Activated effector memory CD4-positive, alpha-beta T cell treated with Interleukin-2 at 50 U/mL for 16 hours (primary cell): ENCODE measurements at regions not wholly inside any gene's neighbourhood (a gene's known extent, or its start where the extent isn't known, plus 50 kb on each side); places are given as distances from the start of the nearest gene placed in this dataset.

Source experiments
- DNase-seq: peaks from one replicate; pipeline ENCODE4 v3.0.0-alpha.2; 2020

- DNase-seq = no peak
Measured at GRCh38 chr6:26295691-26296555, 69.1 kb upstream of the BTN3A2 start.

GRCh38 chr6:26296556-26296856 lies 68.5 kb upstream of the BTN3A2 start:
- DNase-seq = no peak

GRCh38 chr6:26296857-26297648 lies 67.9 kb upstream of the BTN3A2 start:
- DNase-seq = no peak

GRCh38 chr6:26299286-26300042 lies 65.5 kb upstream of the BTN3A2 start:
- no peak for DNase-seq

- DNase-seq = no peak
Measured at GRCh38 chr6:26300043-26300331, 65.0 kb upstream of the BTN3A2 start.

GRCh38 chr6:26300359-26300758 lies 64.6 kb upstream of the BTN3A2 start:
- no peak for DNase-seq

GRCh38 chr6:26300828-26301227 lies 64.2 kb upstream of the BTN3A2 start:
- DNase-seq = no peak

- no peak for DNase-seq
Measured at GRCh38 chr6:26301638-26302037, 63.4 kb upstream of the BTN3A2 start.

- DNase-seq = no peak
Measured at GRCh38 chr6:26302941-26303559, 61.9 kb upstream of the BTN3A2 start.

GRCh38 chr6:26304213-26304796 lies 60.7 kb upstream of the BTN3A2 start:
- no peak for DNase-seq

- DNase-seq = no peak
Measured at GRCh38 chr6:26304797-26305640, 60.0 kb upstream of the BTN3A2 start.

- no peak for DNase-seq
Measured at GRCh38 chr6:26305641-26305969, 59.4 kb upstream of the BTN3A2 start.

- DNase-seq = no peak
Measured at GRCh38 chr6:26306232-26306631, 58.8 kb upstream of the BTN3A2 start.

GRCh38 chr6:26307850-26308249 lies 57.1 kb upstream of the BTN3A2 start:
- DNase-seq = no peak

GRCh38 chr6:26309731-26310142 lies 55.3 kb upstream of the BTN3A2 start:
- DNase-seq = no peak

- DNase-seq = no peak
Measured at GRCh38 chr6:26311012-26311384, 54.0 kb upstream of the BTN3A2 start.

- DNase-seq = no peak
Measured at GRCh38 chr6:26311385-26312095, 53.5 kb upstream of the BTN3A2 start.

GRCh38 chr6:26312096-26312463 lies 52.9 kb upstream of the BTN3A2 start:
- DNase-seq = no peak

- peak; percentile 65 for DNase-seq
Measured at GRCh38 chr6:26312501-26313397, 52.2 kb upstream of the BTN3A2 start.
